Mesenchymal stem cell (in vitro differentiated cells and primary cell): ENCODE measurements at regions not wholly inside any gene's neighbourhood (a gene's known extent, or its start where the extent isn't known, plus 50 kb on each side); places are given as distances from the start of the nearest gene placed in this dataset.
A peak's percentile ranks its signal among the peaks of the same experiment; 100 is the strongest.

Source experiments
- DNase-seq: peaks from one replicate; pipeline ENCODE4 v3.0.0-alpha.2; 2013
- H2AFZ ChIP-seq: one replicate; pipeline ENCODE4 v1.6.1; 2013; ENCODE audit warnings: low read depth, mild to moderate bottlenecking, control low read depth, inconsistent platforms, low read length, moderate library complexity
- H2AK5ac ChIP-seq: 2 replicates; pipeline ENCODE4 v1.6.1; 2013; ENCODE audit warnings: low read length, moderate library complexity, mild to moderate bottlenecking, inconsistent platforms; ENCODE audit not compliant: severe bottlenecking
- H2BK120ac ChIP-seq: one replicate; pipeline ENCODE4 v1.6.1; 2013; ENCODE audit warnings: low read depth, mild to moderate bottlenecking, inconsistent platforms, low read length, moderate library complexity
- H2BK12ac ChIP-seq, 2 experiments: one replicate each; pipeline ENCODE4 v1.6.1; 2013; ENCODE audit warnings: inconsistent platforms in 2 of 2, low read length in 2 of 2, mild to moderate bottlenecking in 2 of 2, moderate library complexity in 2 of 2, control low read depth in 1 of 2
- H2BK15ac ChIP-seq: one replicate; pipeline ENCODE4 v1.6.1; 2013; ENCODE audit warnings: mild to moderate bottlenecking, low read depth, inconsistent platforms; ENCODE audit not compliant: poor library complexity, severe bottlenecking
- H2BK5ac ChIP-seq: 2 replicates; pipeline ENCODE4 v1.6.1; 2013; ENCODE audit warnings: low read depth, mild to moderate bottlenecking, low read length, control low read depth, inconsistent platforms; ENCODE audit not compliant: poor library complexity, severe bottlenecking
- H3K14ac ChIP-seq, 2 experiments: one replicate each; pipeline ENCODE4 v1.6.1; 2013; ENCODE audit warnings: inconsistent platforms in 2 of 2, low read length in 2 of 2, control low read depth in 1 of 2, mild to moderate bottlenecking in 1 of 2, moderate library complexity in 1 of 2
- H3K18ac ChIP-seq, 2 experiments: one replicate each; pipeline ENCODE4 v1.6.1; 2013; ENCODE audit warnings: inconsistent platforms in 2 of 2, low read length in 2 of 2, control low read depth in 1 of 2, low read depth in 1 of 2, mild to moderate bottlenecking in 1 of 2
- H3K23ac ChIP-seq, 2 experiments: one replicate each; pipeline ENCODE4 v1.6.1; 2013; ENCODE audit warnings: inconsistent platforms in 2 of 2, low read length in 2 of 2, mild to moderate bottlenecking in 2 of 2, moderate library complexity in 2 of 2, control low read depth in 1 of 2
- H3K27ac ChIP-seq: 2 replicates; pipeline ENCODE4 v1.5.1; 2013; ENCODE audit warnings: mild to moderate bottlenecking, moderate library complexity, low read length, control low read depth, inconsistent platforms; ENCODE audit not compliant: poor library complexity, severe bottlenecking
- H3K27me3 ChIP-seq, 2 experiments: 2 replicates each; pipeline versions ENCODE4 v1.6.1 to v1.7.0; 2013; ENCODE audit warnings: low read length in 2 of 2, mild to moderate bottlenecking in 2 of 2, moderate library complexity in 2 of 2, control low read depth in 1 of 2, inconsistent platforms in 1 of 2; ENCODE audit not compliant: control insufficient read depth in 1 of 2, insufficient read depth in 1 of 2
- H3K36me3 ChIP-seq, 2 experiments: 2 replicates each; pipeline versions ENCODE4 v1.6.1 to v1.7.0; 2013; ENCODE audit warnings: low read length in 2 of 2, control low read depth in 1 of 2, inconsistent platforms in 1 of 2, low read depth in 1 of 2, mild to moderate bottlenecking in 1 of 2; ENCODE audit not compliant: insufficient read depth in 2 of 2, control insufficient read depth in 1 of 2
- H3K4ac ChIP-seq, 2 experiments: one replicate each; pipeline ENCODE4 v1.6.1; 2013; ENCODE audit warnings: inconsistent platforms in 2 of 2, low read length in 2 of 2, mild to moderate bottlenecking in 2 of 2, moderate library complexity in 2 of 2, control low read depth in 1 of 2, low read depth in 1 of 2
- H3K4me1 ChIP-seq: 2 replicates; pipeline ENCODE4 v1.6.1; 2013; ENCODE audit warnings: low read depth, low read length, control low read depth; ENCODE audit not compliant: control insufficient read depth, insufficient read depth
- H3K4me2 ChIP-seq: 2 replicates; pipeline ENCODE4 v1.6.1; 2013; ENCODE audit warnings: low read length, mild to moderate bottlenecking, inconsistent platforms; ENCODE audit not compliant: poor library complexity, severe bottlenecking
- H3K4me3 ChIP-seq, 2 experiments: 2 replicates each; pipeline versions ENCODE4 v1.5.1 to v1.7.0; 2013; ENCODE audit warnings: low read length in 2 of 2, mild to moderate bottlenecking in 2 of 2, control low read depth in 1 of 2, low read depth in 1 of 2; ENCODE audit not compliant: insufficient read depth in 1 of 2
- H3K79me1 ChIP-seq: replicated peaks from 2 replicates; pipeline ENCODE4 v1.6.1; 2013; ENCODE audit warnings: mild to moderate bottlenecking, control low read depth, low read length, inconsistent platforms; ENCODE audit not compliant: poor library complexity, severe bottlenecking
- H3K9ac ChIP-seq: 2 replicates; pipeline ENCODE4 v1.7.0; 2013; ENCODE audit warnings: mild to moderate bottlenecking, low read length, moderate library complexity
- H3K9me3 ChIP-seq: 2 replicates; pipeline ENCODE4 v1.7.0; 2013; ENCODE audit warnings: mild to moderate bottlenecking, low read length; ENCODE audit not compliant: control insufficient read depth
- H4K8ac ChIP-seq: one replicate; pipeline ENCODE4 v1.6.1; 2013; ENCODE audit warnings: inconsistent platforms, mild to moderate bottlenecking, low read length, moderate library complexity
- H4K91ac ChIP-seq: one replicate; pipeline ENCODE4 v1.6.1; 2013; ENCODE audit warnings: mild to moderate bottlenecking, low read length, inconsistent platforms
- WGBS: methylation state at CpG from one replicate; pipeline ENCODE4 v1.1.7; 2013; ENCODE audit warnings: mixed read lengths; 5-methylcytosine and 5-hydroxymethylcytosine counted together

DNA sequence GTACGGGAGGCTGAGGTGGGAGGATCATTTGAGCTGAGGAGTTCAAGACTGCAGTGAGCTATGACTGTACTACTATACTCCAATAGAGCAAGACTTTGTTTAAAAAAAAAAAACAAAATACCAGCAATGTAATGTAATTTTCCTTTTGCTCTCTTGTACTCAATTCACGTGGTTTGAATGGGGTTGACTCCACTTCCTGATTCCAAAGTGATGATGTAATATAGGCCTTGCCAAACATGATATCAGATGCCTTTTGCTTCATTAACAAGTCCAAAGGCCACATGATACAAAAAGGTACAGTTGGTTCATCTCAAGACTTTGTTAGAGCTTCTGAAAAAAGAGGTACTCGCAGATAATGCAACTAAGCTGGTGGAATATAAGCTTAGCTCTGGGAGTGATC, 321.8 kb downstream of the ZEB2 start:
- H3K14ac ChIP-seq, result no peak overlapping the region
- DNase-seq, result peak; percentile 29
- WGBS, result 50% methylated on average over 2 of the region's 3 CpGs
- no peak overlapping the region for H2AFZ ChIP-seq
- H2AK5ac ChIP-seq, result no peak overlapping the region
- no peaks in the 10 kb centered on the region for H3K4me1 ChIP-seq
- no peak overlapping the region for H2BK120ac ChIP-seq
- H3K4ac ChIP-seq, result no peak overlapping the region
- no peak overlapping the region for H3K4me2 ChIP-seq
- H3K18ac ChIP-seq, result no peak overlapping the region
- no peak overlapping the region for H3K27ac ChIP-seq
- no peaks in the 10 kb centered on the region for H3K36me3 ChIP-seq
- H3K23ac ChIP-seq, result no peak overlapping the region
- no peak overlapping the region for H2BK5ac ChIP-seq
- H2BK12ac ChIP-seq, result no peak overlapping the region
- H3K9me3 ChIP-seq, result no peaks in the 10 kb centered on the region
- no peaks in the 10 kb centered on the region for H3K27me3 ChIP-seq
- peaks cover 2% of the 10 kb centered on the region for H3K79me1 ChIP-seq
- no peak overlapping the region for H4K8ac ChIP-seq
- H2BK15ac ChIP-seq, result no peak overlapping the region
- no peak overlapping the region for H3K4me3 ChIP-seq
- H4K91ac ChIP-seq, result no peak overlapping the region
- no peak overlapping the region for H3K9ac ChIP-seq

DNA sequence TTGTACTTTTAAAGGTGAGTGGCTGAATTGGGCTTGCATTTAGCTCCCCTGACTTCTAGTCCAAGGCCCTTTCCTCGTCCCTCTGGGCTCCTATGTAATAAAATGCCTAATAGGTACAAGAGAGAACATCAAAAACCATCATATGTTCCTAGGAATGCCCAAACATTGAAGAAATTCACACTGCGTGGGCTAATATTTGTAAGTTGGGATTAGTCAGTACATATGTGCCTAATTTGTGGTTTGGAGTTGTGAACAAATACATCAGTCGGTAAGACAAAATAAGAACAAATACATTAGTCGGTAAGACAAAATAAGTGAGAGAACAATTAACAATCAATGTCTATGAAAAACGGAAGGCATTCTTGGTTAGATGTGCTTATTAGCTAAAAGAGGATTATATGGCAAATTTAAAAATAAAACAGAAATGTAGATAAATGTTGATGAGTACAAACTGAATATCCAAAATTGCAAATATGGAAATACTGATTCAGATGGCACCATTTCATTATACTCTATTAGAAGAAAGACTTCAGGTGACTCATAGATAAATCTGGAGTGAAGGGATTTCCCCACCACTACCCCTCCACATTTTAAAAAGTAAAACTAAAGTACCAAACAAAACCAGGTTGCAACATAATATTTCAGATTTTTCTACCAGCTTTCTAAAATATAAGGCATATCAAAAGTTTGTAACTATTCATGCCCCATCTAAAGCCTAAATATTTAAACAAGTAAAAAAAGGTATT, 325.4 kb downstream of the ZEB2 start:
- H3K23ac ChIP-seq, result no peak overlapping the region
- no peaks in the 10 kb centered on the region for H3K27me3 ChIP-seq
- no peak overlapping the region for H3K4me2 ChIP-seq
- WGBS, result 95% methylated on average over 4 of the region's 5 CpGs
- H3K4me1 ChIP-seq, result no peaks in the 10 kb centered on the region
- no peak overlapping the region for H3K27ac ChIP-seq
- no peak overlapping the region for H3K18ac ChIP-seq
- no peak overlapping the region for H2BK120ac ChIP-seq
- no peaks in the 10 kb centered on the region for H3K79me1 ChIP-seq
- no peaks in the 10 kb centered on the region for H3K36me3 ChIP-seq
- DNase-seq, result no peak
- no peak overlapping the region for H2BK15ac ChIP-seq
- H2AFZ ChIP-seq, result no peak overlapping the region
- H3K14ac ChIP-seq, result no peak overlapping the region
- no peak overlapping the region for H2AK5ac ChIP-seq
- no peak overlapping the region for H2BK5ac ChIP-seq
- no peak overlapping the region for H3K4ac ChIP-seq
- H4K91ac ChIP-seq, result no peak overlapping the region
- no peak overlapping the region for H2BK12ac ChIP-seq
- no peak overlapping the region for H3K9ac ChIP-seq
- H4K8ac ChIP-seq, result no peak overlapping the region
- no peaks in the 10 kb centered on the region for H3K9me3 ChIP-seq
- H3K4me3 ChIP-seq, result no peak overlapping the region

DNA sequence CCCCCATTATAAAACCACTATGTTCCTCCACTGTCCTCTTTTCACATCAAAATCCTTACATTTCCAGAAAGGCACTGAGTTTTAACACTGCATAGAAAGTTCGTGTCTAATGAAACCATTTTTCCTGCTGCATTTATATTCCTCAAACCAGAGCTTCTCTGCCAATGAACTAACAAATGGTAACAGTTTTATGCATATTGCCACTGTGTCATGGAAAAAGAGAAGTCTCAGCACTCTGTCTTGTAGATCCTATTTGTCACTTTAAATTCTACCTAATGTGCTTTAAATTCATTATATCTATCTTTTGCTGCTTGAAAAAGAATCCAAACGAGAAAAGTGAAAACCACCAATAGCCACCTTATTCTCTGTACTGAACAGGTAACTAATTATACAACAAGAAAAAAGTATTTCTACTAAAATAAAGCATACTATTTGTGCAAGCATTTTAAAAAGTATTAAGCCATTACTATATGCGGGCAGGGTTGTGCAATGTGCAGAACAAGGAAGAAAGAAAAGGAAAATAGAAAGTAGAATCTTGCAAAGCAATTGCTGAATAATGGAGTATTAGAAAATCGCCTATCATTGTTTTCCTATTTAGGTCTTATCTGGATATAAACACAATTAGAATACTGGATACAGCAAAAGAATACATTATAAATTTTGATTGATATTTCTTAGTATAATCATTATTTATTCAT, 328.9 kb downstream of the ZEB2 start:
- H3K36me3 ChIP-seq, result no peaks in the 10 kb centered on the region
- H3K18ac ChIP-seq, result no peak overlapping the region
- no peaks in the 10 kb centered on the region for H3K9me3 ChIP-seq
- H3K79me1 ChIP-seq, result peaks cover 6% of the 10 kb centered on the region
- H2BK5ac ChIP-seq, result no peak overlapping the region
- no peak overlapping the region for H3K4ac ChIP-seq
- H3K4me3 ChIP-seq, result no peak overlapping the region
- no peak overlapping the region for H2BK12ac ChIP-seq
- no peak overlapping the region for H3K9ac ChIP-seq
- no peaks in the 10 kb centered on the region for H3K27me3 ChIP-seq
- WGBS, result 100% methylated on average over 2 of the region's 4 CpGs
- H3K14ac ChIP-seq, result no peak overlapping the region
- no peak overlapping the region for H2BK120ac ChIP-seq
- H3K4me1 ChIP-seq, result no peaks in the 10 kb centered on the region
- H4K91ac ChIP-seq, result no peak overlapping the region
- H3K27ac ChIP-seq, result no peak overlapping the region
- H2AFZ ChIP-seq, result no peak overlapping the region
- no peak for DNase-seq
- H4K8ac ChIP-seq, result no peak overlapping the region
- H3K23ac ChIP-seq, result no peak overlapping the region
- no peak overlapping the region for H2AK5ac ChIP-seq
- H3K4me2 ChIP-seq, result no peak overlapping the region
- no peak overlapping the region for H2BK15ac ChIP-seq

DNA sequence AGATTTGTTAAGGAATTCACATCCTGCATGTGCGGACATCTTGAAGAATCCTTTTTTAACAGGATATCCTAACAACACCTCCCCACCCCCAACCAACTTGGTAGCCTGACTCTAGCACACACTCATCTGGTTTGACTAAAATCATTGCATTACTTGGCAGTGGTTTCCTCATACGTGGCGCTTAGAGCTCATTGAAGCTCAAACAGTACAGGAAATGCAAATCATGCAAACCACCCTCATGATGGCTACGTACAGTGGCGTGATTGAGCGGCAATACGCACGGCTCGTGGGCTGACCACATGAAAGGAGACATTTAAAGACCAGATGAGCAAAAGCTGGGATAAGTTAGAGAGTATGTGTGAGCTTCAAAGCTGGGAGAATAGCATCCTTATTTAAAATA, 336.2 kb downstream of the ZEB2 start:
- Histone ChIP-seq H3K36me3 (no peaks in the 10 kb centered on the region), H3K27ac (no peak overlapping the region), H3K4me1 (no peaks in the 10 kb centered on the region)

More for the DNA sequence above, 336.2 kb downstream of the ZEB2 start:
- Histone ChIP-seq H3K14ac (no peak overlapping the region), H2BK12ac (no peak overlapping the region), H3K4me2 (no peak overlapping the region), H2BK5ac (no peak overlapping the region), H3K23ac (no peak overlapping the region), H2BK120ac (no peak overlapping the region), H2AFZ (no peak overlapping the region), H2BK15ac (no peak overlapping the region), H4K8ac (no peak overlapping the region), H3K9me3 (no peaks in the 10 kb centered on the region), H3K27me3 (no peaks in the 10 kb centered on the region), H3K4me3 (no peak overlapping the region), H4K91ac (no peak overlapping the region), H3K79me1 (peaks cover 5% of the 10 kb centered on the region), H3K9ac (no peak overlapping the region), H3K4ac (no peak overlapping the region), H2AK5ac (no peak overlapping the region), H3K18ac (no peak overlapping the region)
- 95% methylated on average over 9 of the region's 9 CpGs for WGBS
- no peak for DNase-seq
